ENCODE measurements at regions not wholly inside any gene's neighbourhood (a gene's known extent, or its start where the extent isn't known, plus 50 kb on each side); places are given as distances from the start of the nearest gene placed in this dataset.

DNA sequence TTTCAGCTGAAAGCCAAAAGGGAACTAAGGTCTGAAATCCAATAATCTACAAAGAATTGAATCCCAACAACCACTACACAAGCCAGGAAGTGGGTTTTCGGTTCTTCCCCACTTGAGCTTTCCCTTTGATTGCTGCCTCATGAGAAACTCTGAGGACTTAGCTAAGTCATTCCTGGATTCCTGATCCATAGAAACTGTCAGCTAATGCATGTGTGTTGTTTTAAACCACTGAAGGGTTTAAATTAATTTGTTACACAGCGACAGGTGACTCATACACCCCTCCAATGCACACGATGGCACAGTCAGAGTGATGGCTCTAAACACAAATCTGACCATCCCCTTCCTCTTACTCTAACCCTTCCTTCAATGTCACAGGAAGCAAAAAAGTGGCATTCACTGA is 282.9 kb downstream of the RAB28 start:
- TF ChIP-seq, protein P1, sequence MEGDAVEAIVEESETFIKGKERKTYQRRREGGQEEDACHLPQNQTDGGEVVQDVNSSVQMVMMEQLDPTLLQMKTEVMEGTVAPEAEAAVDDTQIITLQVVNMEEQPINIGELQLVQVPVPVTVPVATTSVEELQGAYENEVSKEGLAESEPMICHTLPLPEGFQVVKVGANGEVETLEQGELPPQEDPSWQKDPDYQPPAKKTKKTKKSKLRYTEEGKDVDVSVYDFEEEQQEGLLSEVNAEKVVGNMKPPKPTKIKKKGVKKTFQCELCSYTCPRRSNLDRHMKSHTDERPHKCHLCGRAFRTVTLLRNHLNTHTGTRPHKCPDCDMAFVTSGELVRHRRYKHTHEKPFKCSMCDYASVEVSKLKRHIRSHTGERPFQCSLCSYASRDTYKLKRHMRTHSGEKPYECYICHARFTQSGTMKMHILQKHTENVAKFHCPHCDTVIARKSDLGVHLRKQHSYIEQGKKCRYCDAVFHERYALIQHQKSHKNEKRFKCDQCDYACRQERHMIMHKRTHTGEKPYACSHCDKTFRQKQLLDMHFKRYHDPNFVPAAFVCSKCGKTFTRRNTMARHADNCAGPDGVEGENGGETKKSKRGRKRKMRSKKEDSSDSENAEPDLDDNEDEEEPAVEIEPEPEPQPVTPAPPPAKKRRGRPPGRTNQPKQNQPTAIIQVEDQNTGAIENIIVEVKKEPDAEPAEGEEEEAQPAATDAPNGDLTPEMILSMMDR (IDR thresholded peaks at IDR 0.05) = no peak
- TF ChIP-seq ZFX (IDR thresholded peaks at IDR 0.05; ENCODE audit: borderline replicate concordance) = no peak
